Cardiac fibroblast (primary cell): ENCODE measurements at regions not wholly inside any gene's neighbourhood (a gene's known extent, or its start where the extent isn't known, plus 50 kb on each side); places are given as distances from the start of the nearest gene placed in this dataset.
"Not testable (repeated sequence)": the region's sequence is repeated elsewhere in the genome, so short reads cannot be mapped to it uniquely, and the experiment has no call there.

Experiments
- DNase-seq, 2 donors: peaks; one replicate each; pipeline versions ENCODE4 v3.0.0 to v3.0.0-alpha.2; 2010; ENCODE audit warnings: low read depth in 2 of 2
- H3K4me3 ChIP-seq, 2 donors: replicated peaks in 1 of 2; 1 replicate in 1 of 2; 2 replicates in 1 of 2; pipeline ENCODE4 v1.5.1; 2011; ENCODE audit warnings: low read depth in 2 of 2, low read length in 2 of 2, mild to moderate bottlenecking in 2 of 2, moderate library complexity in 1 of 2
- TF ChIP-seq, protein P1 (sequence below): IDR thresholded peaks from one replicate; pipeline ENCODE4 v1.5.1; 2011; ENCODE audit warnings: low read depth, mild to moderate bottlenecking, low read length, inconsistent platforms

DNA sequence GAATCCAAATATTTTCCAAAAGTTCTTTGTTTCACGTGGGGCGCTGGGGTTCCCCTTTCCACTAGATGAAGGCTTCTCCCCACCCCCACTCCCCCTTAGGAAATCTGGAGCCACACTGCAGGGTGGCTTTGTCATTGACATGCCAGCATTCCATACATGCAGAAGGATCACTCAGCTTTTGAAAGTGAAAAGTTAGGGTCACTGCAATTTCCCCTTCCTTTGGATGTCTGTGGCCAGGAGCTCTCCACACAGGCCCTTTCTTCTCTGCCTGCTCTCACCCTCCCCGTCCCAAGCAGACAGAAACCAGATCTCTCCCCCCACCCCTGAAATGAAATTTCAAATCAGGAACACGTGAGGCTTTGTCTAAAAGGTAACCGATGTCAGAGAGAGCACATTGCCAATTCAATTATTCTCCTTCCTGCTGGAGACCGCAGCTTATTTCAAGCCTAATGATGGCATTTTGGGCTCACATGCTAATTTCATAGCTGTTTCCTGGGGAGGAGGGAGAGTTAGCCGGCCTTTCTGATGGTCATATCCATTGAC lies 153.9 kb upstream of the RFLNA start:
- TF ChIP-seq, protein P1, sequence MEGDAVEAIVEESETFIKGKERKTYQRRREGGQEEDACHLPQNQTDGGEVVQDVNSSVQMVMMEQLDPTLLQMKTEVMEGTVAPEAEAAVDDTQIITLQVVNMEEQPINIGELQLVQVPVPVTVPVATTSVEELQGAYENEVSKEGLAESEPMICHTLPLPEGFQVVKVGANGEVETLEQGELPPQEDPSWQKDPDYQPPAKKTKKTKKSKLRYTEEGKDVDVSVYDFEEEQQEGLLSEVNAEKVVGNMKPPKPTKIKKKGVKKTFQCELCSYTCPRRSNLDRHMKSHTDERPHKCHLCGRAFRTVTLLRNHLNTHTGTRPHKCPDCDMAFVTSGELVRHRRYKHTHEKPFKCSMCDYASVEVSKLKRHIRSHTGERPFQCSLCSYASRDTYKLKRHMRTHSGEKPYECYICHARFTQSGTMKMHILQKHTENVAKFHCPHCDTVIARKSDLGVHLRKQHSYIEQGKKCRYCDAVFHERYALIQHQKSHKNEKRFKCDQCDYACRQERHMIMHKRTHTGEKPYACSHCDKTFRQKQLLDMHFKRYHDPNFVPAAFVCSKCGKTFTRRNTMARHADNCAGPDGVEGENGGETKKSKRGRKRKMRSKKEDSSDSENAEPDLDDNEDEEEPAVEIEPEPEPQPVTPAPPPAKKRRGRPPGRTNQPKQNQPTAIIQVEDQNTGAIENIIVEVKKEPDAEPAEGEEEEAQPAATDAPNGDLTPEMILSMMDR: no peak
- DNase-seq: no peak

GRCh38 chr12:124141611-124142010 lies 153.3 kb upstream of the RFLNA start:
- DNase-seq, H3K4me3 ChIP-seq: not testable (repeated sequence)

More for the DNA sequence above, 153.9 kb upstream of the RFLNA start:
- H3K4me3 ChIP-seq: no peak overlapping the region

GRCh38 chr12:124142395-124143035 lies 152.4 kb upstream of the RFLNA start:
- DNase-seq: no peak
- TF ChIP-seq, protein P1: no peak
- no peak overlapping the region for H3K4me3 ChIP-seq

DNA sequence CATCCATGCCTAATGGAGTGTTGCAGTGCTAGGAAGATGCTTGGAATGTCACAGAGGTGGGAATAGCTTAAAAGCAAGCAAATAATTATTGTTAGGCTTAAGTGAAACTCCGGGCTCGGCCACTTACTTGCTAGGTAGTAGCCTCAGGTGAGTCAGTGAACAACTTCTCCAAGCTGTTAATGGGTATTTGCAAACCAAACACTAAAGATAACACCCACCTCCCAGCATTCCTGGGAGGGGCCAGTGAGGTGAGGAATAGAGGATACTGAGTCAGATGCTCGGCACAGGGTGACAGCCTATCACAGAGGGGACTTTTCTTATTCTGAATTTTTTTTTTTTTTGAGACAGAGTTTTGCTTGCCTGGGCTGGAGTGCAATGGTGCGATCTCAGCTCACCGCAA lies 151.2 kb upstream of the RFLNA start:
- TF ChIP-seq, protein P1: no peak
- no peak for DNase-seq
- H3K4me3 ChIP-seq: no peak overlapping the region

DNA sequence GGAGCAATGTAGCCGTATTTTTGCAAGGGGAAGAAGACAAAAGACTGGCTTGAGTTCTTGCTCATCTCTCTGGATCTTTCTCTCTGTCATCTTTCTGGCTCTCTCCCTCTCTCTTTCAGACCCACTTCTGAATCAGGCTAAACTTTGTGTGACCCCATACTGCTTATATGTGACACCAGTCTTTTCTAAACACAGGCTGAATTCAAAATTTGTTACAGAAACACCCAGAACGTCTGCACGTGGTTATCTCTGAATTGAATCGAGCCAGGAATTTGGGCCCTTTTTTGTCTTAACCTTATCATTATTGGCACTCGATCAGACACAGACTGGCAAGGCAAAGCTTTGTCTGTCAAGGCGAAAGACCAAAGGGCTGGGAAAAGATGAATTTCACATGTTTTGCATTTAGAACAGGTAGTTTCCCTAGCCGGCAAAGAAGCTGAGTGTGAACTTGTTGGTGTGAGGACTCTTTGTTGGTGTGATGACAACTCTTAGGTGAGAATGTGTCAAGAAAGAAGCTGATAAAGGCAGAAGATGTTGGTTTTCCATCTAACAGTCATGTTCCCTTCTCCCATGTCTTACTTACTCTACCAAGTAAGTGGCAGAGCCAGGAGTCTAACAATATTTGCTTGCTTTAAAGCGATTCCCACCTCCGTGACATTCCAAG lies 150.2 kb upstream of the RFLNA start:
- no peak for DNase-seq
- TF ChIP-seq, protein P1: no peak

DNA sequence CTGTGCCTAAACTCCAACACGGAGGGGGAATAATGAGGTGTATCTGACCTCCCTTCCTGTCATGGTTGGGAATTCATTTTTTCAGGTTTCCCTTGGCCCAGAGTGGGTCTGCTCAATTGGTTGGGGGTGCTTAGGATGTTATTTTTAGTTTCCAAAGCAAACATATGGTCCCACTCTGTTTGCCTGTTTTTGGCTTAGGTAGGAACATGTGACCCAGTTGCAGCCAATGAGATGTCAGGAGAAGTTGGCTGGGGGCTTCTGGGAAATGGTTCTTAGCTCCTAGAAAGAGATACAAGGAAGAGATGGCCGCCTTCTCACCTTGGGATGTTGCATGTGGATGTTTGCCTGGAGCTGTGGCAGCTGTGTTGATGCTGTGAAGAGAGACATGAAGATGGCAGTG lies 147.9 kb upstream of the RFLNA start:
- TF ChIP-seq, protein P1: no peak
- H3K4me3 ChIP-seq: no peak overlapping the region
- DNase-seq: no peak

More for the DNA sequence above, 150.2 kb upstream of the RFLNA start:
- no peak overlapping the region for H3K4me3 ChIP-seq

GRCh38 chr12:124147575-124147974 lies 147.3 kb upstream of the RFLNA start:
- TF ChIP-seq, protein P1: no peak
- DNase-seq: no peak
- H3K4me3 ChIP-seq: no peak overlapping the region
